H1 (cell line): ENCODE measurements at regions not wholly inside any gene's neighbourhood (a gene's known extent, or its start where the extent isn't known, plus 50 kb on each side); places are given as distances from the start of the nearest gene placed in this dataset.

Source experiments
- CTCF ChIA-PET: fragments of 300-600 bp; sonication (Branson Sonifier 250); formaldehyde crosslinking; loops from one replicate; lab custom pipeline; 2021; ENCODE audit not compliant: partially characterized antibody; lab: Charles Lee
- POLR2A ChIA-PET: fragments of 300-600 bp; sonication (Branson Sonifier 250); formaldehyde crosslinking; loops from one replicate; lab custom pipeline; 2021; ENCODE audit warnings: inconsistent platforms; ENCODE audit not compliant: partially characterized antibody; lab: Charles Lee
- DNase-seq, 2 experiments: peaks; one replicate each; pipeline versions ENCODE4 v3.0.0 to v3.0.0-alpha.2; 2010 to 2022; ENCODE audit warnings: low spot score in 2 of 2, low read depth in 1 of 2, mixed read lengths in 1 of 2
- FAIRE-seq: peaks from 2 replicates; lab custom pipeline; 2011; peaks lifted over from hg19 to GRCh38; lab: Jason Lieb, UNC
- H2AFZ ChIP-seq: 2 replicates; pipeline ENCODE4 v1.8.1; 2012; ENCODE audit warnings: low read length, inconsistent platforms
- H2AK5ac ChIP-seq: 2 replicates; pipeline ENCODE4 v1.6.1; 2013; ENCODE audit warnings: low read depth, low read length
- H2BK120ac ChIP-seq: replicated peaks from 2 replicates; pipeline ENCODE3; 2013; ENCODE audit warnings: low read depth, low read length, inconsistent platforms
- H2BK12ac ChIP-seq: 2 replicates; pipeline ENCODE4 v1.6.1; 2013; ENCODE audit warnings: low read depth, low read length
- H2BK15ac ChIP-seq: 2 replicates; pipeline ENCODE4 v1.6.1; 2013; ENCODE audit warnings: low read length
- H2BK20ac ChIP-seq: 2 replicates; pipeline ENCODE4 v1.6.1; 2013; ENCODE audit warnings: low read length
- H2BK5ac ChIP-seq: 2 replicates; pipeline ENCODE4 v1.6.1; 2013; ENCODE audit warnings: low read depth, low read length
- H3K14ac ChIP-seq: 2 replicates; pipeline ENCODE4 v1.6.1; 2013; ENCODE audit warnings: inconsistent platforms; ENCODE audit not compliant: insufficient read length
- H3K18ac ChIP-seq: 2 replicates; pipeline ENCODE4 v1.6.1; 2013; ENCODE audit warnings: low read length; ENCODE audit errors: extremely low read depth
- H3K23ac ChIP-seq: 2 replicates; pipeline ENCODE4 v1.6.1; 2013; ENCODE audit warnings: inconsistent platforms; ENCODE audit not compliant: insufficient read length
- H3K23me2 ChIP-seq: 2 replicates; pipeline ENCODE4 v1.6.1; 2013; ENCODE audit warnings: low read depth, low read length
- H3K27ac ChIP-seq: 2 replicates; pipeline ENCODE4 v1.6.1; 2011; ENCODE audit warnings: low read depth, low read length, inconsistent platforms
- H3K27me3 ChIP-seq, 4 experiments: replicated peaks in 1 of 4; 1 replicate in 1 of 4; 2 replicates in 3 of 4; pipeline versions ENCODE4 v1.6.1 to v1.8.1; 2011 to 2013; ENCODE audit warnings: low read length in 3 of 4, mild to moderate bottlenecking in 3 of 4, inconsistent platforms in 2 of 4, mixed read lengths in 2 of 4, moderate library complexity in 1 of 4; ENCODE audit not compliant: control insufficient read depth in 3 of 4, insufficient read depth in 3 of 4; ENCODE audit errors: extremely low read depth in 1 of 4
- H3K36me3 ChIP-seq, 4 experiments: 2 replicates each; pipeline versions ENCODE4 v1.6.1 to v1.8.1; 2011 to 2013; ENCODE audit warnings: mild to moderate bottlenecking in 4 of 4, low read length in 3 of 4, moderate library complexity in 2 of 4, control low read depth in 1 of 4, inconsistent platforms in 1 of 4; ENCODE audit not compliant: insufficient read depth in 4 of 4, control insufficient read depth in 2 of 4
- H3K4ac ChIP-seq: replicated peaks from 2 replicates; pipeline ENCODE3; 2013; ENCODE audit warnings: low read length, low read depth, mixed read lengths, inconsistent platforms; ENCODE audit not compliant: insufficient read length
- H3K4me1 ChIP-seq, 4 experiments: replicated peaks in 1 of 4; 1 replicate in 1 of 4; 2 replicates in 3 of 4; pipeline versions ENCODE4 v1.6.1 to v1.8.1; 2011 to 2013; ENCODE audit warnings: low read length in 3 of 4, inconsistent platforms in 2 of 4, mixed read lengths in 1 of 4; ENCODE audit not compliant: insufficient read depth in 4 of 4, control insufficient read depth in 3 of 4
- H3K4me2 ChIP-seq, 2 experiments: 2 replicates each; pipeline versions ENCODE4 v1.6.1 to v1.8.1; 2011 to 2013; ENCODE audit warnings: low read depth in 2 of 2, low read length in 2 of 2, control low read depth in 1 of 2, inconsistent platforms in 1 of 2, mild to moderate bottlenecking in 1 of 2; ENCODE audit not compliant: insufficient read depth in 1 of 2
- H3K4me3 ChIP-seq, 4 experiments: fragments of 200-600, 300-600 bp in 1 of 4; sonication (generic), shearing (Covaris generic), sonication (Bioruptor Twin) in 1 of 4; 2 replicates each; pipeline versions ENCODE4 v1.5.1 to v1.8.1; 2011 to 2016; ENCODE audit warnings: low read length in 4 of 4, low read depth in 3 of 4, control low read depth in 2 of 4, inconsistent platforms in 2 of 4, mild to moderate bottlenecking in 2 of 4, mixed read lengths in 1 of 4, moderate library complexity in 1 of 4; ENCODE audit not compliant: insufficient read depth in 2 of 4; ENCODE audit errors: extremely low read depth in 1 of 4
- H3K56ac ChIP-seq: replicated peaks from 2 replicates; pipeline ENCODE3; 2013; ENCODE audit warnings: low read depth, mild to moderate bottlenecking, mixed read lengths, low read length, inconsistent platforms; ENCODE audit not compliant: insufficient read length
- H3K79me1 ChIP-seq: 2 replicates; pipeline ENCODE4 v1.6.1; 2013; ENCODE audit warnings: low read depth, low read length, control low read depth
- H3K79me2 ChIP-seq, 2 experiments: 2 replicates each; pipeline versions ENCODE4 v1.6.1 to v1.8.1; 2012 to 2013; ENCODE audit warnings: low read length in 2 of 2, mild to moderate bottlenecking in 2 of 2, inconsistent platforms in 1 of 2; ENCODE audit not compliant: insufficient read depth in 2 of 2, control insufficient read depth in 1 of 2
- H3K9ac ChIP-seq, 4 experiments: replicated peaks in 1 of 4; 1 replicate in 1 of 4; 2 replicates in 3 of 4; pipeline versions ENCODE4 v1.6.1 to v1.8.1; 2011 to 2013; ENCODE audit warnings: low read depth in 3 of 4, low read length in 3 of 4, control low read depth in 2 of 4, mild to moderate bottlenecking in 2 of 4, moderate library complexity in 2 of 4, inconsistent platforms in 1 of 4; ENCODE audit errors: extremely low read depth in 1 of 4
- H3K9me3 ChIP-seq, 2 experiments: 2 replicates each; pipeline versions ENCODE4 v1.6.1 to v1.8.1; 2012 to 2013; ENCODE audit warnings: mild to moderate bottlenecking in 2 of 2, moderate library complexity in 2 of 2, control low read depth in 1 of 2, inconsistent platforms in 1 of 2, low read depth in 1 of 2, low read length in 1 of 2, mixed read lengths in 1 of 2; ENCODE audit not compliant: insufficient read depth in 2 of 2
- H4K20me1 ChIP-seq, 2 experiments: replicated peaks in 1 of 2; 2 replicates each; pipeline versions ENCODE3 to v1.8.1; 2011 to 2013; ENCODE audit warnings: inconsistent platforms in 2 of 2, low read length in 2 of 2, mild to moderate bottlenecking in 1 of 2; ENCODE audit not compliant: insufficient read depth in 2 of 2, control insufficient read depth in 1 of 2
- H4K5ac ChIP-seq: 2 replicates; pipeline ENCODE4 v1.6.1; 2013; ENCODE audit warnings: low read length, low read depth, mixed read lengths, inconsistent platforms; ENCODE audit not compliant: insufficient read length
- H4K8ac ChIP-seq: 2 replicates; pipeline ENCODE4 v1.8.0; 2013; ENCODE audit warnings: mild to moderate bottlenecking, moderate library complexity, low read length, inconsistent platforms; ENCODE audit not compliant: insufficient read depth; ENCODE audit errors: extremely low read depth
- H4K91ac ChIP-seq: replicated peaks from 2 replicates; pipeline ENCODE3; 2013; ENCODE audit warnings: low read length, mixed read lengths, inconsistent platforms; ENCODE audit not compliant: insufficient read length
- SIX5 ChIP-seq: IDR thresholded peaks from 2 replicates; pipeline ENCODE4 v1.6.1; 2011; ENCODE audit warnings: mild to moderate bottlenecking, low read depth, low read length
- ZNF274 ChIP-seq: IDR thresholded peaks from 2 replicates; pipeline ENCODE4 v1.7.0; 2012; ENCODE audit warnings: low read length, borderline replicate concordance; ENCODE audit errors: extremely low read depth
- WGBS, 2 experiments: shearing (Covaris generic) in 1 of 2; methylation state at CpG; one replicate each; pipeline versions ENCODE4 v1.1.6 to v1.1.7; 2013 to 2015; ENCODE audit warnings: low lambda C conversion rate in 2 of 2, mixed read lengths in 2 of 2, inconsistent platforms in 1 of 2, low coverage in 1 of 2, missing lambda C conversion rate in 1 of 2; ENCODE audit not compliant: insufficient replicate concordance in 2 of 2, insufficient coverage in 1 of 2, insufficient read length in 1 of 2; ENCODE audit errors: extremely low coverage in 1 of 2, missing lambda C conversion rate in 1 of 2; 5-methylcytosine and 5-hydroxymethylcytosine counted together

DNA sequence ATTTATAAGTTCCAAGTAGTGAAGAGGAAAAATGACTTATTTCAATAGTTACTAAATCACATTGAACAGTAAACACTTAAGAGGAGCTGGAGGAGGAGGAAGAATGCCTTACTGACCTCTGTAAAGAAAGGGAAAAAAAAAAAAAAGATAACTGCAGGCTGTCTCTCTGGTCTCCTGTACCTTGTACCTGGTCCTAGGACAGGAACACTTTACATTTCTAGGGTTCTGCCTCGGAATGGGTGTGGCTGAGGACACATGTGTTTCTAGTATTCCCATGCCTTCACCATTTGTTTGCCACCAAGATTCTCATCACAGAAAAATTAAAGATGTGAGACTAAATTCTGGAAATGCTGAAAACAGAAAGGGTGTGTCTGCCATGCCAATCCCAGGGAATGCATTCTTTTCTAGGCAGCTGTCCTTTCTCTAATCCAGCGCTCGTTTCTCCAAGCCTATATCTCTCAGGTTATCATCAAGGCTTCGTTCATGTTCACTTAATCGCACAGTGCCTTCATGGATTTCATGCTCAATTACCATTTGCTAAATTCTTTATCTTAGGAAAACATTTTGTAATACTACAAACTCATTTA, 1208.3 kb downstream of the OTOL1 start:
- Histone ChIP-seq H2BK5ac (no peak overlapping the region), H3K9ac (no peak overlapping the region), H3K18ac (no peak overlapping the region), H3K9me3 (peaks cover 0 to 9% of the 10 kb centered on the region in 2 experiments; a peak in 1 of 4 replicates), H4K8ac (no peak overlapping the region), H3K79me2 (no peaks in the 10 kb centered on the region), H3K14ac (no peak overlapping the region), H2BK15ac (no peak overlapping the region), H2BK20ac (no peak overlapping the region), H3K23ac (no peak overlapping the region), H3K4ac (no peak overlapping the region), H3K56ac (no peak overlapping the region), H3K4me3 (no peak overlapping the region), H4K20me1 (no peaks in the 10 kb centered on the region), H3K36me3 (peaks cover 0 to 3% (median 0%) of the 10 kb centered on the region in 4 experiments; a peak in 1 of 8 replicates), H3K27me3 (no peaks in the 10 kb centered on the region), H3K27ac (no peak overlapping the region), H2BK12ac (no peak overlapping the region), H2AK5ac (no peak overlapping the region), H3K23me2 (no peaks in the 10 kb centered on the region), H3K79me1 (no peaks in the 10 kb centered on the region), H3K4me1 (no peaks in the 10 kb centered on the region), H3K4me2 (no peak overlapping the region)
- WGBS, 2 experiments = 94% methylated on average over 5 of the region's 5 CpGs; no CpG with 5 or more reads in 1 of the 2 experiments
- ChIA-PET POLR2A (no interaction called here), CTCF (no interaction called here)
- DNase-seq (no peak), FAIRE-seq (no peak)
- TF ChIP-seq ZNF274 (no peak), SIX5 (no peak)
- TF ChIP-seq, all 59 proteins: peak for 0
- no peak overlapping the region for H4K91ac ChIP-seq
- H2AFZ ChIP-seq = no peak overlapping the region; the same call in 1 of the 2 replicates
- H4K5ac ChIP-seq = no peak overlapping the region
- H2BK120ac ChIP-seq = no peak overlapping the region
